HEK293 (cell line): ENCODE measurements at regions not wholly inside any gene's neighbourhood (a gene's known extent, or its start where the extent isn't known, plus 50 kb on each side); places are given as distances from the start of the nearest gene placed in this dataset.
A peak's percentile ranks its signal among the peaks of the same experiment; 100 is the strongest.

Source experiments
- CTCF ChIA-PET: fragments of 350-600 bp; formaldehyde crosslinking; extraction: SDS; loops from one replicate; lab custom pipeline; 2021; ENCODE audit warnings: antibody characterized with exemption; lab: Yijun Ruan, JAX
- POLR2A ChIA-PET: fragments of 300-600 bp; formaldehyde crosslinking; extraction: SDS; loops from one replicate; lab custom pipeline; 2020; ENCODE audit warnings: antibody characterized with exemption, inconsistent platforms; lab: Yijun Ruan, JAX
- H3K27ac ChIP-seq: fragments of 200-500 bp; sonication (Bioruptor generic); 2 replicates; pipeline ENCODE4 v1.5.1; 2014; ENCODE audit warnings: low read depth, low read length, control low read depth, inconsistent platforms; ENCODE audit errors: extremely low read depth
- H3K36me3 ChIP-seq, 2 experiments: fragments of 200-500 bp in 1 of 2; sonication (Bioruptor generic) in 1 of 2; 1 replicate in 1 of 2; 2 replicates in 1 of 2; pipeline ENCODE4 v1.5.1; 2014 to 2017; ENCODE audit warnings: inconsistent platforms in 2 of 2, low read length in 2 of 2; ENCODE audit not compliant: control insufficient read depth in 2 of 2, insufficient read depth in 1 of 2
- H3K4me1 ChIP-seq: fragments of 200-500 bp; sonication (Bioruptor generic); 2 replicates; pipeline ENCODE4 v1.5.1; 2014; ENCODE audit warnings: mild to moderate bottlenecking, low read length, inconsistent platforms; ENCODE audit not compliant: control insufficient read depth, insufficient read depth
- H3K4me3 ChIP-seq: 2 replicates; pipeline ENCODE4 v1.5.1; 2011; ENCODE audit warnings: low read depth, mild to moderate bottlenecking, control low read depth, low read length, moderate library complexity
- H3K9me3 ChIP-seq: fragments of 200-500 bp; sonication (Bioruptor generic); 2 replicates; pipeline ENCODE4 v1.5.1; 2014; ENCODE audit warnings: low read depth, low read length, inconsistent platforms; ENCODE audit not compliant: control insufficient read depth, insufficient read depth
- GFI1B ChIP-seq: fragments of 450-650 bp; formaldehyde crosslinking; IDR thresholded peaks from 2 replicates; pipeline ENCODE4 v1.5.1; 2016; ENCODE audit warnings: missing biosample characterization, missing genetic modification characterization
- HOXC10 ChIP-seq: sonication (generic); formaldehyde crosslinking; IDR thresholded peaks from 2 replicates; pipeline ENCODE4 v1.8.1; 2023; ENCODE audit warnings: mild to moderate bottlenecking, missing genetic modification reagents
- KLF10 ChIP-seq: fragments of 450-650 bp; IDR thresholded peaks from 2 replicates; pipeline ENCODE4 v1.5.1; 2018; ENCODE audit warnings: missing biosample characterization, mild to moderate bottlenecking, missing genetic modification characterization
- OSR2 ChIP-seq: fragments of 450-650 bp; formaldehyde crosslinking; IDR thresholded peaks from 2 replicates; pipeline ENCODE4 v1.5.1; 2016; ENCODE audit warnings: missing biosample characterization, missing genetic modification characterization
- OVOL3 ChIP-seq: fragments of 450-650 bp; formaldehyde crosslinking; IDR thresholded peaks from 2 replicates; pipeline ENCODE4 v1.5.1; 2016; ENCODE audit warnings: missing biosample characterization, missing genetic modification characterization
- SETDB1 ChIP-seq: IDR thresholded peaks from one replicate; pipeline ENCODE4 v1.6.1; 2017; ENCODE audit warnings: mild to moderate bottlenecking, low read length, moderate library complexity, mixed read lengths; ENCODE audit not compliant: insufficient read length
- ZBTB11 ChIP-seq: fragments of 450-650 bp; formaldehyde crosslinking; conservative IDR thresholded peaks from 2 replicates; pipeline ENCODE4 v1.5.1; 2016; ENCODE audit warnings: low read depth, missing biosample characterization, missing genetic modification characterization
- ZNF214 ChIP-seq: fragments of 450-650 bp; formaldehyde crosslinking; IDR thresholded peaks from 2 replicates; pipeline ENCODE4 v1.5.1; 2017; ENCODE audit warnings: missing biosample characterization, mild to moderate bottlenecking, missing genetic modification characterization, borderline replicate concordance
- ZNF23 ChIP-seq: fragments of 450-650 bp; formaldehyde crosslinking; IDR thresholded peaks from 2 replicates; pipeline ENCODE4 v1.5.1; 2016; ENCODE audit warnings: missing biosample characterization, missing genetic modification characterization, borderline replicate concordance
- ZNF394 ChIP-seq: fragments of 450-650 bp; formaldehyde crosslinking; IDR thresholded peaks from 2 replicates; pipeline ENCODE4 v1.5.1; 2016; ENCODE audit warnings: missing biosample characterization, missing genetic modification characterization, mild to moderate bottlenecking, moderate library complexity, borderline replicate concordance
- ZNF555 ChIP-seq: fragments of 450-650 bp; formaldehyde crosslinking; conservative IDR thresholded peaks from 2 replicates; pipeline ENCODE4 v1.5.1; 2017; ENCODE audit warnings: missing biosample characterization, mild to moderate bottlenecking, missing genetic modification characterization, inconsistent platforms
- ZNF654 ChIP-seq: fragments of 450-650 bp; formaldehyde crosslinking; IDR thresholded peaks from 2 replicates; pipeline ENCODE4 v1.5.1; 2016; ENCODE audit warnings: low read depth, missing biosample characterization, missing genetic modification characterization
- ZNF677 ChIP-seq: fragments of 450-650 bp; IDR thresholded peaks from 2 replicates; pipeline ENCODE4 v1.5.0; 2018; ENCODE audit warnings: missing biosample characterization, mild to moderate bottlenecking, missing genetic modification characterization, moderate library complexity
- ZNF76 ChIP-seq: fragments of 450-650 bp; formaldehyde crosslinking; IDR thresholded peaks from 2 replicates; pipeline ENCODE4; 2016; ENCODE audit warnings: low read depth, missing biosample characterization, missing genetic modification characterization, borderline replicate concordance
- ZNF837 ChIP-seq: fragments of 450-650 bp; formaldehyde crosslinking; IDR thresholded peaks from 2 replicates; pipeline ENCODE4 v1.5.1; 2016; ENCODE audit warnings: missing biosample characterization, missing genetic modification characterization
- TF ChIP-seq, protein P1 (sequence below): fragments of 450-650 bp; formaldehyde crosslinking; IDR thresholded peaks from 2 replicates; pipeline ENCODE4 v1.5.1; 2017; ENCODE audit warnings: missing biosample characterization, missing genetic modification characterization

- Histone ChIP-seq H3K4me3 (no peak overlapping the region), H3K27ac (no peak overlapping the region), H3K4me1 (no peaks in the 10 kb centered on the region), H3K9me3 (no peaks in the 10 kb centered on the region), H3K36me3 (no peaks in the 10 kb centered on the region)
- POLR2A ChIA-PET: no interaction called here
- TF ChIP-seq ZNF654 (tag by site-specific recombination) (peak; percentile 54), SETDB1 (peak; percentile 94), HOXC10 (CRISPR knock-in tag) (no peak)
- CTCF ChIA-PET: interaction anchor here (0.5 to 1.7 kb wide), 11 partner anchors 8 to 1562 kb away, joined by 3 to 6 read pairs (median 3); no protein-coding TSS in a partner anchor
Measured at GRCh38 chr3:901953-902778, 190.7 kb upstream of the CNTN6 start.

DNA sequence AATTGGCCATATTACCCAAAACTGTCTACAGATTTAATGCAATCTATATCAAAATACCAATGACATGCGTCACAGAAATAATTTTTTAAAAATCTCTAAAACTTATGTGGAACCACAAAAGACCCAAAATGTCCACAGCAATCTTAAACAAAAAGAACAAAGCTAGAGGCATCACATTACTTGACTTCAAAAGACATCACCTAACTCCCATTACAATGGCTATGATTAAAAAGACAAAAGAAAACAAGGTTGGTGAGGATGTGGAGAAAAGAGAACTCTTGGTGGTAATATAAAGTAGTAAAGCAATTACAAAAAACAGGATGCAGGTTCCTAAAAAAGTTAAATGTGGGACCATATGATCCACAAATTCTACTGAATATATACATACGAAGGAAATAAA is 187.6 kb upstream of the CNTN6 start:
- Histone ChIP-seq H3K4me1 (no peaks in the 10 kb centered on the region), H3K9me3 (no peaks in the 10 kb centered on the region), H3K36me3 (no peaks in the 10 kb centered on the region), H3K27ac (no peak overlapping the region), H3K4me3 (no peak overlapping the region)
- CTCF ChIA-PET: interaction anchor here (0.7 kb wide), 1 partner anchor 160 kb away, joined by 4 read pairs; no protein-coding TSS in a partner anchor
- POLR2A ChIA-PET: no interaction called here
- TF ChIP-seq ZNF214 (tag by site-specific recombination): no peak

DNA sequence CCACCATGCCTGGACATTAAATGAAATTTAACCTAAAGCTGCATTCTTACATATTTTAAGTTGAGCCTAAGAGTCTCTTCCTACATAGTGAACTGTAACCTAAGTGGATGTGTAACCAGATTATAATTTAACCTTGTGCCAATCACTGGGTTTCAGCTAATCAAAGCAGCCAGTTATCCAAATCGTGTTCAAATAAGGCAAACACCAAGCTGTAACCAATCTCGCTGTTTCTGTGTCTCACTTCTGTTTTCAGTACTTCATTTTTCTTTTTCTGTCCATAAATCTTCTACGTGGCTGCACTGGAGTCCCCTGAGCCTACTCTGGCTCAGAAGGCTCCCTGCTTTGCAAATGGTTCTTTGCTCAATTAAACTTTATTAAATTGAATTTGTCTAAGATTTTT is 186.1 kb upstream of the CNTN6 start:
- no peak for TF ChIP-seq ZNF214 (tag by site-specific recombination)
- no peak for TF ChIP-seq ZBTB11 (tag by site-specific recombination)
- no peak for TF ChIP-seq OSR2 (tag by site-specific recombination)
- no peak for TF ChIP-seq ZNF76 (tag by site-specific recombination)
- TF ChIP-seq KLF10: no peak
- TF ChIP-seq OVOL3 (tag by site-specific recombination): no peak
- no peak for TF ChIP-seq ZNF23 (tag by site-specific recombination)
- TF ChIP-seq, protein P1, sequence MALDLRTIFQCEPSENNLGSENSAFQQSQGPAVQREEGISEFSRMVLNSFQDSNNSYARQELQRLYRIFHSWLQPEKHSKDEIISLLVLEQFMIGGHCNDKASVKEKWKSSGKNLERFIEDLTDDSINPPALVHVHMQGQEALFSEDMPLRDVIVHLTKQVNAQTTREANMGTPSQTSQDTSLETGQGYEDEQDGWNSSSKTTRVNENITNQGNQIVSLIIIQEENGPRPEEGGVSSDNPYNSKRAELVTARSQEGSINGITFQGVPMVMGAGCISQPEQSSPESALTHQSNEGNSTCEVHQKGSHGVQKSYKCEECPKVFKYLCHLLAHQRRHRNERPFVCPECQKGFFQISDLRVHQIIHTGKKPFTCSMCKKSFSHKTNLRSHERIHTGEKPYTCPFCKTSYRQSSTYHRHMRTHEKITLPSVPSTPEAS: no peak
- TF ChIP-seq ZNF555 (tag by site-specific recombination): no peak
- no peak for TF ChIP-seq GFI1B (tag by site-specific recombination)
- no peak for TF ChIP-seq ZNF837
- TF ChIP-seq ZNF677 (tag by site-specific recombination): no peak
- no peak for TF ChIP-seq ZNF394 (tag by site-specific recombination)
- TF ChIP-seq, all 188 proteins: peak for 0
- H3K4me1 ChIP-seq: no peaks in the 10 kb centered on the region
- POLR2A ChIA-PET: no interaction called here
- no peaks in the 10 kb centered on the region for H3K36me3 ChIP-seq
- H3K27ac ChIP-seq: no peak overlapping the region
- CTCF ChIA-PET: no interaction called here
- H3K9me3 ChIP-seq: no peaks in the 10 kb centered on the region
- H3K4me3 ChIP-seq: no peak overlapping the region
